ENCODE measurements at regions not wholly inside any gene's neighbourhood (a gene's known extent, or its start where the extent isn't known, plus 50 kb on each side); places are given as distances from the start of the nearest gene placed in this dataset.
A peak's percentile ranks its signal among the peaks of the same experiment; 100 is the strongest.

DNA sequence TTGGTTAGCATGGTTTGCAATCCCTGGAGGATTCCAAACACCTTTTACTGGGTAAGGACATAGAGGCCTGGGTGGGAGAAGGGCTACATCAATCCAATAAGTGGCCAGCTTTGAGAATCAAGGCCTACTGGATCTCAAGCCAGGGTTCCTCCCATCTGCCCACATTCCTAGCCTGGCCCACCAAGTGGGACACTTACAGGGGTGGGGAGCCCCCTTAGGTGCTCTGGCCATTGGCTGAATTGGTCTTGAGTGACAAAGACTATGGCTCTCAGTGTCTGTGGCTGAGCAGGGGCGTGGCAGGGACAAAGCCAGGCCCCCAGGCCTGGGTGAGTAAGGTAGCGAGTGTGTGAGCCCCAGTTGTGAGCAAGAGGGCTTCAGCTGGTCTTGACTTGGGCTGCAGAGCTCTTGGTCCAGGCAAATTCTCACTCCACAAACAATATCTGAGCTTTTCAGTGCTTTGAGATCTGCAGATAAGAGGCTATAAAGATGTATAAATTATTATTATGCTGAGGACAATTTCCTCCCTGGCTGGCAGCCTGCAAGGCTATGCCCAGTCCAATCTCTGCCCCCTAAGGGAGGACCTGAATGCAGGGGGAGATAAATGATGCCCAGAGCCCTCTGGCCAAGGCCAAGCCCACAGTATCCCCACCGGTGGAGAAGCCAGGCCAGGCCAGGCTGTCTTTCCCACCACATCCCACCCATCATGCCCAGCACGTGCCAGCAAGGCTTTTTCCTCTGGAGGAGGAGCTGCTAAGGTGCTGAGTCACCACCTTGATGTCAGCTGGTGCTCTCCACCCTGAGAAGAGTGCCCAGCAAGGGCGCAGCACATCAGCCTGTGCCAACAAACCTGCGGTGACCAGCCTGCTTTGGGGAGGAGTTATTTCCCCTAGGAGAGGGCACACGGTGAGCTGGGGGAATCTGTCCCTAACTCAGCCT, 80.7 kb upstream of the DUSP5 start:
- peak; percentile 86 for ATAC-seq

DNA sequence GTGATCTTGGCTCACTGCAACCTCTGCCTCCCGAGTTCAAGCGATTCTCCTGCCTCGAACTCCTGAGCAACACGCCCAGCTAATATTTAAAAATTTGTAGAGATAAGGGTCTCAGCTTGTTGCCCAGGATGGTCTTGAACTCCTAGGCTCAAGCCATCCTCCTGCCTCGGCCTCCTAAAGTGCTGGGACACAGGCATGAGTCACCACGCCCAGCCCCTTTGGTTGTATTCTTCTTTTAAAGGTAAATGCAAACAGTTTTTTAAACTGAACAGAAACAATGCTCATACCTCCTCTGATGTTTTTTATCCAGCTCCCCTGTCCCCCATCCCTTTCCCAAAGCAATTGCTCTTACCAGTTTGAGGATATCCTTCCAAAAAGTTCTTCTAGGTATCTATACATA, 79.5 kb upstream of the DUSP5 start:
- no peak for ATAC-seq

DNA sequence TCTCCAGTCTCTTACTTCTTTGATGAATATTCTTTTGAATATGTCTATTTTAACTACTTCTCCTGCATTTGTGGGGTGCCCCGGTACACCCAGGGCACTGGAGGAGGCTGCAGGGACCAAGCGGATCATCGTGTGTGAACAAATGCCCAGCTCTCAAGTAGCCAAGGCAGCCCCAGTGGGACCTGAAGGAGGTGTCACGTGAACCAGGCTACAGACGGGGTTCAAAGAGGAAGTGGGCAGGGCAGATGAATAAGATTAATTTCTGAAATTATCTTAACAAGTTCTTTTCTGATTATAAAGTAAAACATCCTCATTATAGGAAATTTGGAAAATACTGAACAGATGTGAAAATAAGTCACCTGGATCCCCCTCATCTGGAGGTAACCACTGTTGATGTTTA, 78.4 kb upstream of the DUSP5 start:
- ATAC-seq, result no peak

DNA sequence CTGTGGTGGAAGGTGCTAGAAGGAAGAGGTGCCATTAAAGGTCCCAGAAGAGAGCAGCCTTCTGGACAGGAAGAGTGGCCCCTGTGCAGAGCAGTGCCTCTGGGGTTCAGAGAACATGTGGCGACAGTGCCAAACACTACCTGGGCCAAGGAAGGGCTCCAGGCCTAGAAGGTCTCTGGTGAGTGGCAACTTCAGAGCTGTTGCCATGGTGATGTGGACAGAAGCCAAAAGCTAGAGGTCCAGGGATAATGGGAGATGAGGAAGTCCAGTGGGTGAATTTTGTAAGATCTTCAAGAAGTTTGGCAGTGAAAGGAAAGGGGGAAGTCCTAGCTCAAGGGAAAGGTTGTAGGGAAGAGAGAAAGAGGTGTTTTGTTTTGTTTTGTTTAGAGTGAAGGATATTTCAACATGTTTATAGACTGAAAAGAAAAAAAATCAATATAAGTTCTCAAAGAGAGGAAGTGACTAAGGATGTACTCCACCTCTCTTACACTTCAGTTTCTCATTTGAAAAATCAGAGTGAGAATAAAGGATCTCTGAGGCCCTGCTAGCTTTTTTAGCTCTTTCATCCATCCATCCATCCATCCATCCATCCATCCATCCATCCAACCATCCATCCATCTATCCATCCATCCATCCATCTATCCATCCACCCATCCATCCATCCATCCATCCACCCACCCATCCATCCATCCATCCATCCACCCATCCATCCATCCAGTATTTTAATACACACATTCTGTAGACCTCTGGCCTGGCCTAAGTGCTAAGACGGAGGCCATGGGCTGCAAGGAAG, 77.1 kb upstream of the DUSP5 start:
- no peak for ATAC-seq

DNA sequence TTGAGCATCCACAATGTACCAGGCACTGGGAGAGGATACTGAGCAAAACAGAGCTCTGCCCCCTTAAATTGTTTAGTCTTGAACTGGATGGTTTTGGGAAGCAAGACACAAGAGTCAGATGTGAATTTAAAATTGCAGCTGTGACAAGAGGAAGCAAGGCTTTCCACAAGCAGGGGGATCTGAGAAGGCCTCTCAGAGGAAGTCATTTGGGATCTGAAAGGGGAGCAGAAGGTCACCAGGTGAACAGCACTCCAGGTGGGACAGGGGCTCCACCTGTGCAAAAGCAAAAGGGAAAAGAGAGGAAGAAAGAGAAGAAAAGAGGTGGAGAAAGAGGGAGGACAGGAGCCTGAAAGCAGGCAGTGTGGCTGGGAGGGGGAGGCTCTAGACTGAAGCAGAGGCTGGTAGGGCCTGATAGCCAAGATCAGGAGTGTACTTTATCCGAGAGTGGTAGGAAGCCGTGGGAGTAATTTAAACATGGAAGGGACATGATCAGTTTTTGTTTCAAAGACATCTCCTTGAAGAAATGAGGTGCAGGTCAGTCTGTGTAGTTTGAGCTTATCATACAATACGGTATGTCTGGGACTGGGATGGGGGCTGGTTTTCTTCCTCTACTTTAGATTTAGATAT, 76.1 kb upstream of the DUSP5 start:
- ATAC-seq, result no peak

DNA sequence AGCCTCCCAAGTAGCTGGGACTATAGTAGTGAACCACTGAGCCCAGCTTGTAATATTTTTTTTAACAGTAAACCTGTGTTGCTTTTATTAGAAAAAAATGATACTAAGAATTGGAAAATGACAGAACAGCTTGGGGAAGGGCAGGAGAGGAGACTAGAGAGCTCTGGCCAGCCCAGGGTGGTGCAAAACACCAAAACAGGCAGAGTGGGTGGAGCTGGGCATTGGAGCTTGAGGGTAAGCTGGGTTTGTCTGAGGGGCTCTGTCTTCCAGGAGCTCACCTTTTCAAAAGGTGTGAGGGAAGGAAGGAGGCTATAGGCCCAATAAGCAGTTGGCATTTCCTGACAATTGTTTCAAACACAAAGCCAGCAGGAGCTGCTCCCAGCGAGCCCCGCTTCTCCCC, 75.2 kb upstream of the DUSP5 start:
- ATAC-seq, result no peak

DNA sequence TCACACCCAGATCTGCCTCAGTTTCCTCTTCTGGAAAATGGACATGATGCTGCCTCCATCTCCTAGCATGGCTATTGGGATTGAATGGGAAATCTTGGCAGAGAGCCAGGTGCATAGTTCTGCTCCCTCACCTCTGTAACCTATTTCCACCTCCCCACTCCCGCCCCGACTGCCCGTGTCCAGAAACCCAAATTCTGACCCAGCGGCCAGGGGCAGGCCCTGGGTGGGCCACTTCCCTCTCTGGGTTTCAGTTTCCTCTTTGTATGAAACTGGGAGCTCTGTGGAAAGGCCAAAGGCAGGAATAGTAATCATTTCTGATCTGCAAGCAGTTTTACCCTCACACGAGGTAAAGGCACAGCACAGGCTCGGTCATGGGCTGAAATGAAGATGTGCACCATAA, 74.1 kb upstream of the DUSP5 start:
- no peak for ATAC-seq

DNA sequence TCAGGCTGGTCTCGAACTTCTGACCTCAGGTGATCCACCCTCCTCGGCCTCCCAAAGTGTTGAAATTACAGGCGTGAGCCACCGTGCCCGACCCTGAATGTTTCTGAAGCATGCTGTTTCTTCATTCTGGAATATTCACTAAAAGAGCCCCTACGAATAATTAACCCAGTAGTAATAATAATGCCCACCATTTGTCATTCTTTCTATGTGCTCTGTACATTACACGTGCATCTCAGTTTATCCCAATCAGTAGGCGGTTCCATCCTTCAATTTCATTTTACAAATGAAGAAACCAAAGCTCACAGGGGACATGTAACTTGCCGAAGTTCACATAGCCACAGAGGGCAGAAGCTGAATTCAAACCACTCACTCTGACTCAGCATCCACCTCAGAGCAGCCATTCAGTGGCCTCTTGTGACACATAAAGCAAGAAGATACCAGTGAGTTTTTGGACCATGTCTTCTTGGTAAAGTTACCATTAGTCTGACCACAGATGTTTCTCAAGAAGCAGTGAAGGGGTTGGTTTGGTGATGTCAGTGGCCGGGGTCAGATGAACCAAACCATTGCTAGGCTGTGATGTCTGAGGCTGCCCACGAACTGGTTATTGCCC, 71.9 kb upstream of the DUSP5 start:
- no peak for ATAC-seq

DNA sequence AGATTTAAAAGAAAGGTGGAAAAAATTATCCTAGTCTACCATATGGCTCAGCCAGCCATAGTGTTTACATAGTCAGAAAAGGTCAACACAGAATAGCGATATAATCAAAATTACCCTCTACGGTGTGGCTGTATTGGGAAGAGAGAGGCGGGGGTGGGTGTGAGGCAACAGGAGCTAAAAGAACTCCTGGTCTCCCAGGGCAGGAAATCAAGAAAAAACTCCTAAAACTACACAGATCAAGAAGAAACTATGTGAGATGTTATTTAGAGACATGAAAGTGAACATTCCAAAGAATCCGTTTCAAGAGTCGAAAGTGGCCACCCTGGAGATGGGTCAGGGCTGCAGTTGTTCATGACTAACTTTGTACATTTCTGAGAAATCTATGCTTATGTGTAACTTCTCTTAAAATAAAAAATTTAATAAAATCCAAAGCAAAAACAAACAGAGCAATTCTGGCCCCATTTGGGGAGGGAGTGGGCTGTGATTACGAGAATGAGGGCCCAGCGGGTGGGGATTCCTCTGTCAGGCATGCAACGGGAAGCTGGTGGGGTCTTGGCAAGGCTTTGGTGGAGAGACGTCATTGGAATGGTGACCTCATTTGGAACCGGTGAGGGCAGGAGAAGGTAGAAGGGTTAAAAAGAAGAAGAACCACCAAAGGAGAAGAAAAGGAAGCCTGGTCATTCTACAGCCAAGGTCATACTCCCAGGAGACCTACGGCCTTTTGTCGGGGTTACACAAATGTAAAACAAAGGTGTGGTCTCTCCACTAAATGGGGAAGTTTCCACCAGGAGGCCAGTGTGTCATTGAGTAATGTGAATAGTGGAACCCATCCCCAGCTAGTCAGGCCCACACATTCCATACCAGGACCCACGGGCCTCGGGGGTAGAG, 71.2 kb upstream of the DUSP5 start:
- ATAC-seq, result no peak

DNA sequence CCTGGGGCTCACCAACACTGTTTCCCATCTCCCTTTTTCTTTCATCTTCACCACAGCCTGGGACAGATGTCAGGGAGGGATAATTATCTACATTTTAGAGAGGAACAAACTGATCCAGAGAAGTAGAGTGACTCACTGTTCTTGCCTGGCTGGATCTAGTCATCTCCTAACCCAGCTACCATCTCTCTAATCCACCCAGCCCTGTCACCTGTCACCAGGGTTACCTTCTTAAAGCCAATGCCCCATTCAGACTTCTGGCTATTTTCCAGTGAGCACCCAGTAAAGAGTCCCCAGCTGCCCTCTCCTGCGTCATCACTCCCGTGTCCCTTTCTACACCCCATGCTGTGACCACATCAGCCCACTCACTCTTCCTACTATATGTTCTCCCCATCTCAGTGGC, 68.4 kb upstream of the DUSP5 start:
- ATAC-seq, result peak; percentile 82

DNA sequence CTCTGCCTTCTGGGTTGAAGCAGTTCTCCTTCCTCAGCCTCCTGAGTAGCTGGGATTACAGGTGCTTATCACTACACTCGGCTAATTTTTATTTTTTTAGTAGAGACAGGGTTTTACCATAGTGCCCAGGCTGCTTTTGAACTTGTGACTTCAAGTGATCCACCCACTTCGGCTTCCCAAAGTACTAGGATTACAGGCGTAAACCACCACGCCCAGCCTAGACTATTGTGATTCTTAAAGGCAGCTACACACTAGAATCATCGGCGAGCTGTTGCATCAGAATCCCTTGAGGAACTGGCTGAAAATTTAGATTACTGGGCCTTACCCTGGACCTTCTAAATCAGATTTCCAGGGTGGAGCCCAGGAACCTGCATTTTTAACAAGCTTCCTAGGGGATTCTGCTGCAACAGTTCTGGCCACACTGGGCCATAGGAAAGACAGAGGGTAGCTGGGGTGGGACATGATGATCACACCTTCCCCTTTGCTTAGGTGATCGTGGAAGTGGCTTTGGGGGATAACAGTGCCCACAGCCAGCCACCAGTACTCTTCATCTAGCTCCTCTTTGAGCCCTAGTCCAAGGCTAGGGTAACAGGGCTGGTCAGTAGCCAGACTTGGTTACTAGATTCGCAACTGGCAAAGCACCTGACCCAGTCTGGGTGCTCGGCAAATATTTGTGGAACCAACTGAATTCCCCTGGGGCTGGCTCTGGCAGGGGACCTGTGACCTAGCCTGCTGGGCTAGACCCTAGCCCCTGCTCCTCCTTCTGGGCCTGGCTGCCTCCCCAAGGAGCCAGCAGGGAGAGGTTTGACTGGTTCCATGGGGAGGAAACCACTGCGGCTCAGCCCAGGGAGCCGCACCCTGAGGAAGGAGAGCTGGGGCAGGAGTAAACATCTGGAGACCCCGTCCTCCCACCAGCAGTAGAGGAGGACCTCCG, 67.1 kb upstream of the DUSP5 start:
- peak; percentile 67 for ATAC-seq

DNA sequence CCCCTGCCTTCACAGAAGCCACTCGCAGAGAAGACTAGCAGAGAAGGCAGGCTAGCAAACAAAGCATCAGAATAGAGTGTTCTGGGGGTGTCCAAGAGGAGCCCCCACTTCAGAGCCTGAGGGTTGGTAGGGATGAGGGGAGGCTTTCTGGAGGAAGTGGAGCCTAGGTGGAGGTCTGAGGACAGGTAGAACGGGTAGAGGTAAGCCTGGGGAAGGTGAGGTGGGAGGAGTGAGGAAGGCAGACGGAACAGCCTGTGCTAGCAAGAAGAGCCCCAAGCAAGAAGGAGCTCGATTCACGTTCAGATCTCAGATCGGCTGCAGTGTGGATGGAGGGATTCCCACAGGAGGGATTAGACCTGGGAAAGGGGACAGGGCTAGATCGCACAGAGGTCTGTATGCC, 66.0 kb upstream of the DUSP5 start:
- ATAC-seq, result peak; percentile 65

DNA sequence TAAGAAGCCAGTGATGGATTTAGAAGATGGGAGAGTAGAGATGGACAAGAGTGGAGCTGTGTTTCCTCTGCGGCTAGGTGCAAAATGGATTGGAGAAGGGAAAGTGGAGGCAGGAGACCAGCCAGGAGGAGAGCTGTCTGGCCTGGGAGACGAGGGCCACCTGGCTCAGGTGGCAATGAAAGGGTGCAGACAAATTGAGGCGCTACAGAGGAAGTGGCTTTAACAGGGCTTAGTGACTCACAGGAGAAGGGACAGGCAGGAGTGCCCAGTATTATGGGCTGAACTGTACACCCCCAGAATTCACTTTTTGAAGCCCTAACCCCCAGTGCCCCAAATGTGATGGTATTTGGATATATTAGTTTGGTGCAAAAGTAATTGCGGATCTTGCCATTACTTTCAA, 65.6 kb upstream of the DUSP5 start:
- peak; percentile 58 for ATAC-seq

DNA sequence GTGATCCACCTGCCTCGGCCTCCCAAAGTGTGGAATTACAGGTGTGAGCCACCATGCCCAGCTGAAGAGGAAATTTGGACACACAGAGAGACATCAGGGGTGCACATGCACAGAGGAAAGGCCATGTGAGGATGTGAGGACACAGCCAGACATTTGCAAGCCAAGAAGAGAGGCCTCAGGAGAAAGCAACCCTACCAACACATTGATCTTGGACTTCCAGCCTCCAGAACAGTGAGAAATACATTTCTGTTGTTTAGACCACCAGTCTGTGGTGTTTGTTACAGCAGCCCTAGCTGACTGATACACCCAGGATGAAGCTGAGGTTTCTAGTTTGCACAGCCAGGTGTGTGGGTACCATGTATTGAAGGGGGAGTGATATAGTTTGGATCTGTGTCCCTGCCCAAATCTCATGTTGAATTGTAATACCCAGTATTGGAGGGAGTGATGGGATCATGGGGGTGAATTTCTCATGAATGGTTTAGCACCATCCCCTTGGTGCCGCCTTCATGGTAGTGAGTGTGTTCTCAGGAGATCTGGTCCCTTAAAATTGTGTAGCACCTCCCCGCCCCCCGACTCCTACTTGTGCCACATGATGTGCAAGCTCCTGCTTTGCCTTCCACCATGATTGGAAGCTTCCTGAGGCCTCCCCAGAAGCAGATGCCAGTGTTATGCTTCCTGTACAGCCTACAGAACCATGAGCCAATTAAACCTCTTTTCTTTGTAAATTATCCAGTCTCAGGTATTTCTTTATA, 64.7 kb upstream of the DUSP5 start:
- no peak for ATAC-seq

DNA sequence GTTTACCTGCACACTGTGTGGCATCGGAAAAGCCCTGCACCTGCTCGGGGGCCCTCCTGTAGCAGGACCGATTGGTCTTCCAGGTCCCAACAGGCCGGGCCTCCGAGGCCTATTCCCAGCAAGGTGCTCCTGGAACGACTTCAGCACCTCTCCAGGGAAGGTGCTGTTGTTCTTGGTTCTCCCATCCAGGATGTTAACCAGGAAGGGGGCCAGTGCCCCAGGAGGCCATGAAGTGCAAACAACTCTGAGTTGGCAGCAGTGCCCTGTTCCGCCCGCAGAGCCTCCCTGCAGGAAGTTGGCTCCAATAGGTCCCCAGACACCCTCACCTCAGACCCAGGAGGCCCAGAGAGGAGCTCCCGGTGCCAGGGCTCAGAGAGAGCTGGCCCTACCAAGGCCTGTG, 64.0 kb upstream of the DUSP5 start:
- ATAC-seq, result no peak

DNA sequence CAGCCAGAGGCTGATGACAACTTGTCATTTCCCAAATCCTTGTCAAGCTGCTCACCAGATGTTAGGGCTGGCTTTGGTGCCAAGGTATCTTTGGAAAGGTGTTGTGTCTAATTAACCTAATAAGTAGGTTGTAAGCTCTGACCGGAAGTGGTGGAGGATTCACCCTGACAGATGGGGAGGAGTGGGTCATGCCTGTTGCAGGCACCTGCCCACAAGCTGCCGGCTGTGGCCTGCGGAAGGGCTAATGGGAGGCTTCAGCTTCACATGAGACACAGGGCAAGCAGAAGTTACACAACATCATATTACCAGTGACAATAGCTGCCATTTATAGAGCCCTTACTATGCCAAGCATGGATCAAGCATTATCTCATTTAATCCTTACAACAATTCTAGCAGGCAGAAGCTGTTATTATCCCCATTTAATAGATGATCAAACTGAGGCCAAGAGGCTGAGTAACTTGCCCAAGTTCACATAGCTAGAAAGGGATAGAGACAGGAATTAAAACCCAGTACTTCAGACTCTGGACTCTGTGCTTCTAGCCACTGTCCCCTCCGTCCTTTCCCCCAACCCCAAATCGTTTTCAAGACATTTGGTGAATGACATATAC, 63.1 kb upstream of the DUSP5 start:
- peak; percentile 58 for ATAC-seq

DNA sequence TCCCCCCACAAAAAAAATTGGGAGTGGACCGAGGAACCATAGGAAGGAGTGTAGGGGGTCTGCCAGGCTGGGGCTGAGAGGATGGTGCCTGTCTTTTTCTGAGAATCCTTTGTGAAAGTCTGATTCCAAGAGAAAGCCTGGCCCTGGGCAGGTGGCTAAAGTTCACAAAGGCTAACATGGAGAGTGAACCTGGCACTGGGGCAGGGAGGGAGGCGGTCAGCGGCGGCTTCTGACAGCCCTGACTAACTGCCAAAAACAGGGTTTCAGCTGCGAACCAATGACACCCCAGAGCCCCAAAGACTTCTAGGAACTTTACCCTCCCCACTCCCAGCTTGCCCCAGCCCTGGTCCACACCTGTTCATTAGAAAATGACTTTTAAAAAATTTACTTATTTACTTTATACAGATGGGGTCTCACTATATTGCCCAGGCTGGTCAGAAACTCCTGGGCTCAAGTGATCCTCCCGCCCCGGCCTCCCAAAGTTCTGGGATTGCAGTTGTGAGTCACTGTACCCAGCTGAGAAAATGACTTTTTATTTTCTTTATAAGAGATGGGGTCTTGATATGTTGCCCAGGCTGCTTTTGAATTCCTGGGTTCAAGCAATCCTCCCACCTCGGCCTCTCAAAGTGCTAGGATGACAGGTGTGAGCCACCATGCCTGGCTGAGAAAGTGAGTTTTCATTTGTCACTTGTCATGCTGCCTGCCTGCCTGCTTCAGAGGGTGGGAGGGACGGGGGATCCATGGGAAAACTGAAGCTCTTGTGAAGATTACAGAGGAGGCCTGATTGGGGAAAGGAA, 61.0 kb upstream of the DUSP5 start:
- ATAC-seq, result no peak

DNA sequence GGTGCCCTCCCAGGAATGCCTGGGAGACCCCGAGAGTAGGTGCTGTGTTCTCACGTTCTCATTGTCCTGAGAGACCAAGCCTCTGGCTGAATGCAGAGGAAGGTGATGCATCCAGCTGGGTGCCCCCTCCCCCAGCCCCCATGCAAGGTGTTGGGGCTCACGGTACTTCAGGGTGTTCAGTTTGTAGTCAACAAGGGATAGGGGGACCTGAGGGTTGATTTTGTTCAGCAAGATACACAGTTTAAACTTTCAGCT, 60.4 kb upstream of the DUSP5 start:
- no peak for ATAC-seq

DNA sequence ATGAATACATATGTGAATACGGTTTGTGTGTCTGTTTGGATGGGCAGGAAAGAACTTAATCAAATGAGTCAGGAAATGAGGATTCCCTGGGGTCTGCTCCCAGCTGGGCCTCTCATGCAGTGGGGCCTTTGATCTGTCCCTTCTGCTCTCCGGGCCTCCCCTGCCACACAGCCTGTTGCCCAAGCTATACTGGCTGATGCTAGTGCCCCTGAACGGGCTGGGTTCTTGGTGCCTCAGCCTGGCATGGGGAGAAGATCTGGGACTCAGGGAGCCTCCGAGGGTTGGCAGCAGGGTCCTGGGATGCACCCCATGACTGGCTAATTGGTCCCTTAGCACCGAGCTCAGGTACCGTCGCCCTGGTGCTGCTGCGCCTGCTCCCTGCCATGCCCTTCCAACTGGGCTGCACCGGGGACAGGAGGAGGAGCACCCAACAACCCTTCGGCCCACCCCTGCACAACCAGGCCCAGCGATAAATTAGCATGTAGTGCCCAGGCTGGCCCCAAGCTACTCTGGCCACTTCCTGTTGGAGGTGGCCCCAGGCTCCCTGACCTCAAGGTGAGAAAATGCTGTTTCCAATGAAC, 59.9 kb upstream of the DUSP5 start:
- no peak for ATAC-seq
